HUES6 (cell line): ENCODE measurements at regions not wholly inside any gene's neighbourhood (a gene's known extent, or its start where the extent isn't known, plus 50 kb on each side); places are given as distances from the start of the nearest gene placed in this dataset.

Experiments used
- H3K27ac ChIP-seq: 2 replicates; pipeline ENCODE4 v1.7.0; 2013; ENCODE audit warnings: low read depth, mild to moderate bottlenecking, low read length, inconsistent platforms
- H3K27me3 ChIP-seq: 2 replicates; pipeline ENCODE4 v1.6.1; 2013; ENCODE audit warnings: low read length; ENCODE audit not compliant: control insufficient read depth, insufficient read depth
- H3K36me3 ChIP-seq: 2 replicates; pipeline ENCODE4 v1.6.1; 2013; ENCODE audit warnings: low read length; ENCODE audit not compliant: control insufficient read depth, insufficient read depth
- H3K4me1 ChIP-seq: 2 replicates; pipeline ENCODE4 v1.6.1; 2013; ENCODE audit warnings: low read length; ENCODE audit not compliant: control insufficient read depth, insufficient read depth
- H3K4me3 ChIP-seq: 2 replicates; pipeline ENCODE4 v1.5.1; 2013; ENCODE audit warnings: low read depth, low read length
- H3K9ac ChIP-seq: one replicate; pipeline ENCODE4 v1.6.1; 2013; ENCODE audit warnings: mild to moderate bottlenecking, low read length
- H3K9me3 ChIP-seq: 2 replicates; pipeline ENCODE4 v1.6.1; 2013; ENCODE audit warnings: low read depth, low read length; ENCODE audit not compliant: control insufficient read depth, insufficient read depth

GRCh38 chr6:137736048-137736818 lies 130.8 kb upstream of the TNFAIP3 start:
- Histone ChIP-seq H3K27me3 (no peaks in the 10 kb centered on the region), H3K4me3 (no peak overlapping the region), H3K36me3 (no peaks in the 10 kb centered on the region), H3K27ac (no peak overlapping the region), H3K9me3 (no peaks in the 10 kb centered on the region), H3K9ac (no peak overlapping the region), H3K4me1 (no peaks in the 10 kb centered on the region)

GRCh38 chr6:137736911-137737310 lies 130.1 kb upstream of the TNFAIP3 start:
- Histone ChIP-seq H3K4me1 (no peaks in the 10 kb centered on the region), H3K36me3 (no peaks in the 10 kb centered on the region), H3K9me3 (no peaks in the 10 kb centered on the region), H3K27me3 (no peaks in the 10 kb centered on the region), H3K9ac (no peak overlapping the region), H3K27ac (no peak overlapping the region), H3K4me3 (no peak overlapping the region)

- Histone ChIP-seq H3K4me1 (no peaks in the 10 kb centered on the region), H3K36me3 (no peaks in the 10 kb centered on the region), H3K27me3 (no peaks in the 10 kb centered on the region), H3K9ac (no peak overlapping the region), H3K4me3 (no peak overlapping the region), H3K27ac (no peak overlapping the region), H3K9me3 (no peaks in the 10 kb centered on the region)
Observed at GRCh38 chr6:137737836-137738596, 129.0 kb upstream of the TNFAIP3 start.

- H3K9me3 ChIP-seq, result no peaks in the 10 kb centered on the region
- no peaks in the 10 kb centered on the region for H3K27me3 ChIP-seq
- no peak overlapping the region for H3K9ac ChIP-seq
- no peak overlapping the region for H3K4me3 ChIP-seq
- H3K36me3 ChIP-seq, result no peaks in the 10 kb centered on the region
- no peak overlapping the region for H3K27ac ChIP-seq
- no peaks in the 10 kb centered on the region for H3K4me1 ChIP-seq
Observed at GRCh38 chr6:137738931-137739504, 128.0 kb upstream of the TNFAIP3 start.

GRCh38 chr6:137739544-137739943 lies 127.5 kb upstream of the TNFAIP3 start:
- H3K9ac ChIP-seq, result no peak overlapping the region
- no peak overlapping the region for H3K27ac ChIP-seq
- H3K4me3 ChIP-seq, result no peak overlapping the region
- no peaks in the 10 kb centered on the region for H3K27me3 ChIP-seq
- H3K9me3 ChIP-seq, result no peaks in the 10 kb centered on the region
- no peaks in the 10 kb centered on the region for H3K36me3 ChIP-seq
- H3K4me1 ChIP-seq, result no peaks in the 10 kb centered on the region

- no peaks in the 10 kb centered on the region for H3K27me3 ChIP-seq
- H3K36me3 ChIP-seq, result no peaks in the 10 kb centered on the region
- no peak overlapping the region for H3K4me3 ChIP-seq
- no peaks in the 10 kb centered on the region for H3K4me1 ChIP-seq
- no peaks in the 10 kb centered on the region for H3K9me3 ChIP-seq
- H3K27ac ChIP-seq, result no peak overlapping the region
- no peak overlapping the region for H3K9ac ChIP-seq
Observed at GRCh38 chr6:137740091-137740755, 126.8 kb upstream of the TNFAIP3 start.

- no peaks in the 10 kb centered on the region for H3K9me3 ChIP-seq
- H3K4me3 ChIP-seq, result no peak overlapping the region
- H3K27me3 ChIP-seq, result no peaks in the 10 kb centered on the region
- H3K9ac ChIP-seq, result no peak overlapping the region
- no peaks in the 10 kb centered on the region for H3K4me1 ChIP-seq
- no peak overlapping the region for H3K27ac ChIP-seq
- no peaks in the 10 kb centered on the region for H3K36me3 ChIP-seq
Observed at GRCh38 chr6:137740967-137741761, 125.9 kb upstream of the TNFAIP3 start.

- no peak overlapping the region for H3K9ac ChIP-seq
- no peaks in the 10 kb centered on the region for H3K4me1 ChIP-seq
- no peaks in the 10 kb centered on the region for H3K9me3 ChIP-seq
- no peak overlapping the region for H3K27ac ChIP-seq
- no peaks in the 10 kb centered on the region for H3K27me3 ChIP-seq
- no peak overlapping the region for H3K4me3 ChIP-seq
- no peaks in the 10 kb centered on the region for H3K36me3 ChIP-seq
Observed at GRCh38 chr6:137743493-137743892, 123.6 kb upstream of the TNFAIP3 start.

- Histone ChIP-seq H3K9ac (no peak overlapping the region), H3K9me3 (no peaks in the 10 kb centered on the region), H3K4me3 (no peak overlapping the region), H3K27ac (no peak overlapping the region), H3K36me3 (no peaks in the 10 kb centered on the region), H3K27me3 (no peaks in the 10 kb centered on the region), H3K4me1 (no peaks in the 10 kb centered on the region)
Observed at GRCh38 chr6:137744877-137745276, 122.2 kb upstream of the TNFAIP3 start.

GRCh38 chr6:137745321-137745720 lies 121.7 kb upstream of the TNFAIP3 start:
- no peaks in the 10 kb centered on the region for H3K36me3 ChIP-seq
- no peak overlapping the region for H3K27ac ChIP-seq
- H3K9ac ChIP-seq, result no peak overlapping the region
- no peak overlapping the region for H3K4me3 ChIP-seq
- no peaks in the 10 kb centered on the region for H3K4me1 ChIP-seq
- H3K9me3 ChIP-seq, result no peaks in the 10 kb centered on the region
- no peaks in the 10 kb centered on the region for H3K27me3 ChIP-seq
